GM12873 (cell line): ENCODE measurements at regions not wholly inside any gene's neighbourhood (a gene's known extent, or its start where the extent isn't known, plus 50 kb on each side); places are given as distances from the start of the nearest gene placed in this dataset.

Source experiments
- TF ChIP-seq, protein P1 (sequence below): IDR thresholded peaks from 2 replicates; pipeline ENCODE4 v1.5.1; 2012; ENCODE audit warnings: low read depth, mild to moderate bottlenecking, moderate library complexity, low read length, control low read depth; ENCODE audit not compliant: insufficient read depth; ENCODE audit errors: missing control alignments

DNA sequence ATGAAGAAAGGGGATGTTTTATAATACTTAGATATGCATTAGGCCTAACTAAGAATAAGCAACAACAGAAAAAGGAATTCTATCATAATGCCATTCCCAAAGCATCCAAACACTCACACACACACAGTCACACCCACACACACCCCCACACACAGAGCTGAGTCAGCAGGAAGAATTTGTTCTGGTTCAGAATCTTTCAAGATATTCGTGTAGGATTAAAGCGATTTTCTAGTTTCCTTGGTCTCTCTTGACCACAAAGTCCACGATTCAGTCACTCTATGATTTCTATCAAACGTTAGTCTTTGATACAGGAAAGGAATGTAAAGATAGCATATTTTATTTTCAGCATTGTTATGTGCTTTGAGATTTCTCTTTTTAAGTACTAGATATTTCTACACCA is 382.6 kb upstream of the DCN start:
- TF ChIP-seq, protein P1, sequence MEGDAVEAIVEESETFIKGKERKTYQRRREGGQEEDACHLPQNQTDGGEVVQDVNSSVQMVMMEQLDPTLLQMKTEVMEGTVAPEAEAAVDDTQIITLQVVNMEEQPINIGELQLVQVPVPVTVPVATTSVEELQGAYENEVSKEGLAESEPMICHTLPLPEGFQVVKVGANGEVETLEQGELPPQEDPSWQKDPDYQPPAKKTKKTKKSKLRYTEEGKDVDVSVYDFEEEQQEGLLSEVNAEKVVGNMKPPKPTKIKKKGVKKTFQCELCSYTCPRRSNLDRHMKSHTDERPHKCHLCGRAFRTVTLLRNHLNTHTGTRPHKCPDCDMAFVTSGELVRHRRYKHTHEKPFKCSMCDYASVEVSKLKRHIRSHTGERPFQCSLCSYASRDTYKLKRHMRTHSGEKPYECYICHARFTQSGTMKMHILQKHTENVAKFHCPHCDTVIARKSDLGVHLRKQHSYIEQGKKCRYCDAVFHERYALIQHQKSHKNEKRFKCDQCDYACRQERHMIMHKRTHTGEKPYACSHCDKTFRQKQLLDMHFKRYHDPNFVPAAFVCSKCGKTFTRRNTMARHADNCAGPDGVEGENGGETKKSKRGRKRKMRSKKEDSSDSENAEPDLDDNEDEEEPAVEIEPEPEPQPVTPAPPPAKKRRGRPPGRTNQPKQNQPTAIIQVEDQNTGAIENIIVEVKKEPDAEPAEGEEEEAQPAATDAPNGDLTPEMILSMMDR, result no peak

DNA sequence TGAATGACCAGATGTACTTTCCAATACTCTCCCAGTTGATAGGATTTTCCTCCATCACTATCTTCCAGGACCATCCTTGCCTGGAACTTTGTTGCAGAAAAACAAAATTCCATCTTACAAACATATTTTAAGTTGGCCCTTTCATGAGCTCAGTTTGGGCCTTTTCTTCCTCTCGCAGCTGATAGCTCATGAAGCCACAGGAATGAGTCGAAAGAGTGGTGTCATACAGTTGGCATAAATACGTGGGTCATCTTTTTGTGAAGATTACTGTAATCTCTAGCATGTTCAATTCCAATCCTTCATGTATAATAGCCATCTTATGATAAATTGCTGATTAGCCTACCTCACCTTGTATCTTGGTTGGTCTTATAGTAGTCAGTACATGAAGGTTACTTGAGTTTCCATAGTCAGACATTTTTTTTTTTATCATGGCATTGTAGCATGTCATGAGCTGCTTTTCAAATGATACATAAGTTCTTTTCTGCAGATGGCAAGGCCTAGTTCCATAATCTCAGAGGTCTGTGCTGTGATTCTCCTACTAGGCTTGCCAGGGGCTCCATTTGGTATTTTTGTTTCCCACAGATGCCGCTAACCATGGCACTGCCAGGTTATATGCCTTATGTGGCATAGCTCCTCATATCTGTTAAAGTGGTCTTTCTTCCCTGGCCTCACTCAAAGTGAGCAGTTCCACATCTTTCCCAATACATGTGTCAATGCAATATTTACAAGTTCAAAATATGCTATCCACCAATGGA is 380.6 kb upstream of the DCN start:
- TF ChIP-seq, protein P1, result no peak

DNA sequence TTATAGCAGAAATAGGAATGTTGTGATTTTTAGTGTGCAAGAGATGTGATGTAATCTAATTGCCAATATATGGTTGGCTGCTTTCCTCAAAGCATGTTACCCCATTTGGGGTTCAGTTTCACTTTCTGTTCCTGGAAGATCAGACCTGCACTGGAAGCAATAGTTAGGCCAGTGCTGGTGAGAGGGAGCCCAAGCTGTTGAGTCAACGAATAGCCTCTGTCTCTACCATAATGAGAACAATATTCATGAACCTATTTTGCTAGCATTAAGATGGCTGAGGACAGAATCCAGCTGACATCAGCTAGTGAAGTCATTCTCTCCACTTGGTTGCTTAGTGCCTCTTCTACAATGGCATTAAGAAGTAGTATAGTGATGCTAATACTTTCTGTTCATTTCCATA is 379.9 kb upstream of the DCN start:
- TF ChIP-seq, protein P1, result no peak

DNA sequence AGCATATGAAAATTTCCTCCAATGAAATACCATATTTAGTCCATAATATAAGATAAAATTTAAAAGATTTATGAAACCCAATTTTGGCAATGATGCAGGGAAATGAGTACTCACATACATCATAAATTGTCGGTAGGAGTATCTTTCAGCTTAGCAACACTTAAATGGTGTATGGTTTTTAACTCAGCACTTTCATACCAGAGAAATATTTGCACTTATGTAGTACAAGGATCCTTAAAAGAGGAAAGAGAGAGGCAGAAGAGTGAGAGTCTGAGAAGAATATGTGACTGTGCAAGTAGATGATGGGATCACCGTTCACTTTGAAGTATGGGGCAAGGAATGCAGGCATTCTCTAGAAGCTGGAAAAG is 379.3 kb upstream of the DCN start:
- TF ChIP-seq, protein P1, result no peak

GRCh38 chr12:91561301-91561957 is 378.8 kb upstream of the DCN start:
- TF ChIP-seq, protein P1, result no peak

GRCh38 chr12:91556909-91557308 is 374.3 kb upstream of the DCN start:
- TF ChIP-seq, protein P1, result no peak

- TF ChIP-seq, protein P1, result no peak
Observed at GRCh38 chr12:91555436-91556415, 373.1 kb upstream of the DCN start.
